IMR-90 (cell line): ENCODE measurements at regions not wholly inside any gene's neighbourhood (a gene's known extent, or its start where the extent isn't known, plus 50 kb on each side); places are given as distances from the start of the nearest gene placed in this dataset.

Source experiments
- ATAC-seq: fragments of 200-7000 bp; cut with Tn5 transposase; 2 replicates; pipeline ENCODE4 v1.9.1; 2020; ENCODE audit warnings: low read depth, mild to moderate bottlenecking, moderate library complexity
- BruUV-seq: library from RNA; stranded (reverse); fragments of 400-500 nt; replicated peaks from 2 replicates; lab custom pipeline; 2021; lab: Mats Ljungman, UMichigan
- CTCF ChIA-PET: fragments of 300-600 bp; formaldehyde crosslinking; extraction: SDS; loops from one replicate; lab custom pipeline; 2021; ENCODE audit warnings: antibody characterized with exemption; lab: Yijun Ruan, JAX
- POLR2A ChIA-PET: fragments of 300-600 bp; sonication (Branson Sonifier 250); formaldehyde crosslinking; loops from one replicate; lab custom pipeline; 2022; ENCODE audit warnings: antibody characterized with exemption; ENCODE audit not compliant: unreplicated experiment; lab: Charles Lee
- DNase-seq: peaks from one replicate; pipeline ENCODE4 v3.0.0; 2013
- H2AFZ ChIP-seq: replicated peaks from 2 replicates; pipeline ENCODE3; 2013; ENCODE audit warnings: low read length, mild to moderate bottlenecking; ENCODE audit not compliant: poor library complexity
- H2AK5ac ChIP-seq: 2 replicates; pipeline ENCODE4 v1.6.1; 2013; ENCODE audit warnings: low read depth, low read length, inconsistent platforms
- H2AK9ac ChIP-seq: replicated peaks from 2 replicates; pipeline ENCODE3; 2013; ENCODE audit warnings: mild to moderate bottlenecking, low read depth, low read length, moderate library complexity; ENCODE audit not compliant: poor library complexity
- H2BK120ac ChIP-seq: 2 replicates; pipeline ENCODE4 v1.6.1; 2013; ENCODE audit warnings: low read depth, low read length, inconsistent platforms
- H2BK15ac ChIP-seq: 3 replicates; pipeline ENCODE4 v1.6.1; 2013; ENCODE audit warnings: low read depth, low read length, inconsistent platforms
- H2BK20ac ChIP-seq: 2 replicates; pipeline ENCODE4 v1.6.1; 2013; ENCODE audit warnings: low read depth, mild to moderate bottlenecking, inconsistent platforms, low read length, moderate library complexity
- H2BK5ac ChIP-seq: 2 replicates; pipeline ENCODE4 v1.6.1; 2013; ENCODE audit warnings: mild to moderate bottlenecking, low read depth, low read length, inconsistent platforms; ENCODE audit not compliant: poor library complexity, severe bottlenecking
- H3K14ac ChIP-seq: replicated peaks from 2 replicates; pipeline ENCODE4 v1.6.1; 2013; ENCODE audit warnings: low read depth, low read length, inconsistent platforms
- H3K18ac ChIP-seq: 2 replicates; pipeline ENCODE4 v1.6.1; 2013; ENCODE audit warnings: low read depth, low read length, control low read depth
- H3K23ac ChIP-seq: 2 replicates; pipeline ENCODE4 v1.6.1; 2013; ENCODE audit warnings: low read depth, low read length, inconsistent platforms
- H3K27ac ChIP-seq: 2 replicates; pipeline ENCODE4 v1.5.1; 2013; ENCODE audit warnings: mild to moderate bottlenecking, control low read depth, low read length; ENCODE audit not compliant: insufficient read depth
- H3K27me3 ChIP-seq: 2 replicates; pipeline ENCODE4 v1.6.1; 2013; ENCODE audit warnings: low read length; ENCODE audit not compliant: control insufficient read depth, insufficient read depth
- H3K36me3 ChIP-seq: 2 replicates; pipeline ENCODE4 v1.6.1; 2013; ENCODE audit warnings: low read length, mixed read lengths; ENCODE audit not compliant: control insufficient read depth, insufficient read depth
- H3K4ac ChIP-seq: 2 replicates; pipeline ENCODE4 v1.6.1; 2013; ENCODE audit warnings: low read depth, low read length, inconsistent platforms
- H3K4me1 ChIP-seq: 2 replicates; pipeline ENCODE4 v1.6.1; 2013; ENCODE audit warnings: low read length, mixed read lengths; ENCODE audit not compliant: control insufficient read depth, insufficient read depth
- H3K4me2 ChIP-seq: 2 replicates; pipeline ENCODE4 v1.6.1; 2013; ENCODE audit warnings: low read depth, mild to moderate bottlenecking, control low read depth, low read length, moderate library complexity
- H3K4me3 ChIP-seq: 2 replicates; pipeline ENCODE4 v1.5.1; 2013; ENCODE audit warnings: low read depth, mild to moderate bottlenecking, control low read depth, low read length, moderate library complexity; ENCODE audit not compliant: insufficient read depth
- H3K56ac ChIP-seq: 2 replicates; pipeline ENCODE4 v1.6.1; 2013; ENCODE audit warnings: low read length, inconsistent platforms; ENCODE audit not compliant: insufficient read depth; ENCODE audit errors: extremely low read depth
- H3K79me1 ChIP-seq, 2 experiments: 2 replicates each; pipeline ENCODE4 v1.6.1; 2013; ENCODE audit warnings: low read length in 2 of 2, inconsistent platforms in 1 of 2, low read depth in 1 of 2
- H3K9ac ChIP-seq: 2 replicates; pipeline ENCODE4 v1.6.1; 2013; ENCODE audit warnings: low read depth, low read length, control low read depth
- H3K9me1 ChIP-seq: 2 replicates; pipeline ENCODE4 v1.6.1; 2013; ENCODE audit warnings: low read length, inconsistent platforms; ENCODE audit not compliant: insufficient read depth
- H3K9me3 ChIP-seq: 2 replicates; pipeline ENCODE4 v1.6.1; 2013; ENCODE audit warnings: low read length; ENCODE audit not compliant: control insufficient read depth, insufficient read depth
- H4K20me1 ChIP-seq: 2 replicates; pipeline ENCODE4 v1.6.1; 2013; ENCODE audit warnings: low read length, inconsistent platforms; ENCODE audit not compliant: insufficient read depth
- H4K5ac ChIP-seq: 2 replicates; pipeline ENCODE4 v1.6.1; 2013; ENCODE audit warnings: mild to moderate bottlenecking, low read depth, low read length, control low read depth
- H4K8ac ChIP-seq, 2 experiments: 2 replicates each; pipeline ENCODE4 v1.6.1; 2013; ENCODE audit warnings: low read depth in 2 of 2, low read length in 2 of 2, control low read depth in 1 of 2, inconsistent platforms in 1 of 2
- H4K91ac ChIP-seq: 2 replicates; pipeline ENCODE4 v1.6.1; 2013; ENCODE audit warnings: low read depth, low read length, inconsistent platforms; ENCODE audit not compliant: insufficient read depth
- BHLHE40 ChIP-seq: fragments of 150-350 bp; IDR thresholded peaks from 2 replicates; pipeline ENCODE4 v1.6.1; 2016; ENCODE audit warnings: mild to moderate bottlenecking, low read depth, low read length
- CHD1 ChIP-seq: IDR thresholded peaks from 2 replicates; pipeline ENCODE4 v1.6.1; 2012; ENCODE audit warnings: low read depth, low read length, improper control_type of control experiment
- CTCF ChIP-seq: conservative IDR thresholded peaks from 2 replicates; pipeline ENCODE4 v1.5.1; 2012; ENCODE audit warnings: mild to moderate bottlenecking, low read depth, low read length, improper control_type of control experiment
- ELK1 ChIP-seq: fragments of 150-350 bp; IDR thresholded peaks from 2 replicates; pipeline ENCODE4 v1.6.1; 2016; ENCODE audit warnings: low read depth, mild to moderate bottlenecking, low read length, moderate library complexity, borderline replicate concordance
- FOS ChIP-seq: fragments of 150-350 bp; IDR thresholded peaks from 2 replicates; pipeline ENCODE4 v1.6.1; 2016; ENCODE audit warnings: low read depth, low read length
- MAZ ChIP-seq: IDR thresholded peaks from 2 replicates; pipeline ENCODE4 v1.6.1; 2012; ENCODE audit warnings: low read depth, mild to moderate bottlenecking, low read length, improper control_type of control experiment, moderate library complexity, borderline replicate concordance
- MXI1 ChIP-seq: IDR thresholded peaks from 2 replicates; pipeline ENCODE4 v1.6.1; 2012; ENCODE audit warnings: low read depth, mild to moderate bottlenecking, low read length, moderate library complexity, borderline replicate concordance
- RAD21 ChIP-seq: IDR thresholded peaks from 2 replicates; pipeline ENCODE4 v1.6.1; 2012; ENCODE audit warnings: low read length, improper control_type of control experiment
- RCOR1 ChIP-seq: IDR thresholded peaks from 2 replicates; pipeline ENCODE4 v1.6.1; 2012; ENCODE audit warnings: mild to moderate bottlenecking, low read length, improper control_type of control experiment; ENCODE audit not compliant: insufficient replicate concordance
- SMC3 ChIP-seq: fragments of 150-350 bp; IDR thresholded peaks from 2 replicates; pipeline ENCODE4 v1.6.1; 2016; ENCODE audit warnings: low read depth, mild to moderate bottlenecking, antibody characterized with exemption, low read length, moderate library complexity
- WGBS, 2 experiments: methylation state at CpG; one replicate each; pipeline versions ENCODE4 v1.1.5 to v1.1.7; 2013; ENCODE audit warnings: missing lambda C conversion rate in 2 of 2; ENCODE audit not compliant: insufficient read length in 1 of 2; ENCODE audit errors: extremely low coverage in 2 of 2; 5-methylcytosine and 5-hydroxymethylcytosine counted together
- dilution Hi-C: fragments of 300-500 bp; cut with HindIII; formaldehyde crosslinking; loops from one replicate; pipeline ENCODE4 v1.14.3; 2018; ENCODE audit warnings: low sequenced_read_pairs; ENCODE audit not compliant: unreplicated experiment
- in situ Hi-C: fragments of 300-500 bp; cut with MboI; formaldehyde crosslinking; loops from 3 replicates; pipeline ENCODE4 v1.14.3; 2019; ENCODE audit warnings: low sequenced_read_pairs, inconsistent platforms, mixed read lengths
- intact Hi-C: fragments of 100-400 bp; cut with micrococcal nuclease; formaldehyde crosslinking; loops from 2 replicates; pipeline ENCODE4 v1.10.0; 2022

- Histone ChIP-seq H3K27me3 (no peaks in the 10 kb centered on the region), H2BK20ac (no peak overlapping the region), H3K27ac (no peak overlapping the region), H2AK9ac (no peak overlapping the region), H4K91ac (no peak overlapping the region), H4K20me1 (no peaks in the 10 kb centered on the region), H3K79me1 (no peaks in the 10 kb centered on the region), H4K8ac (no peak overlapping the region), H3K9me1 (no peaks in the 10 kb centered on the region), H4K5ac (no peak overlapping the region), H3K18ac (no peak overlapping the region), H3K4ac (no peak overlapping the region), H2BK120ac (no peak overlapping the region), H2AK5ac (no peak overlapping the region), H3K36me3 (no peaks in the 10 kb centered on the region), H3K9ac (no peak overlapping the region), H2BK5ac (no peak overlapping the region), H3K4me3 (no peak overlapping the region), H3K4me2 (no peak overlapping the region), H2BK15ac (no peak overlapping the region), H3K56ac (no peak overlapping the region), H3K9me3 (peaks cover 41% of the 10 kb centered on the region), H3K4me1 (no peaks in the 10 kb centered on the region), H3K14ac (no peak overlapping the region), H2AFZ (no peak overlapping the region), H3K23ac (no peak overlapping the region)
- ATAC-seq = no peak
- ChIA-PET CTCF (no interaction called here), POLR2A (no interaction called here)
- intact Hi-C loops = no loop called here
- no TSS peak for BruUV-seq
- DNase-seq = no peak
- WGBS, 2 experiments = 37% methylated on average over 13 of the region's 27 CpGs; no CpG with 5 or more reads in 1 of the 2 experiments
- dilution Hi-C loops = no loop called here
- TF ChIP-seq CTCF (no peak), SMC3 (no peak), RAD21 (no peak), FOS (no peak), RCOR1 (no peak), BHLHE40 (no peak), MAZ (no peak), CHD1 (no peak), MXI1 (no peak), ELK1 (no peak)
- in situ Hi-C loops = no loop called here
Measured at GRCh38 chr2:567865-568638, 109.2 kb downstream of the TMEM18 start.
